ENCODE measurements at regions not wholly inside any gene's neighbourhood (a gene's known extent, or its start where the extent isn't known, plus 50 kb on each side); places are given as distances from the start of the nearest gene placed in this dataset.

DNA sequence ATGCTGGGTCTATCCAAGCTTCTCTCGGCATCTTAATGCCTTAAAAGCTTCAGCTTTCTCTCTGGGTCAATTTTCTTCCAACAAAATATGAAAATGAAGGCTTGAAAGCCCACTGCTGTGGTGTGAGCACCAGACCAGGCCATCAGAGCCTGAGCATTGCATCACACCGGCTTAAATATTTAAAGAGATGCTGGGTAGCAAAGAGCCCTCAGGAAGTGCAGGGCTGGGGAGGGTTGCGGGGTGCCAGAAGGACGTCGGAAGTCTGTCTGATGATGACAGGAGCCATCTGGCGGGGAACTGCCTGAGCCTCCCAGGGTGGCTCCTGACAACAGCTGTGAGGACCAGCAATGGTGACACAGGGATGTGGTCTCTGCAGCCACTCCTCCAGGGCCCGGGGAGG is 185.5 kb downstream of the OLFM1 start:
- H3K36me3 ChIP-seq (ENCODE audit: control insufficient read depth, insufficient read depth, low read length) = no peaks in the 10 kb centered on the region
- H3K27me3 ChIP-seq (ENCODE audit: control insufficient read depth, insufficient read depth, low read length) = no peaks in the 10 kb centered on the region
- TF ChIP-seq, protein P1, sequence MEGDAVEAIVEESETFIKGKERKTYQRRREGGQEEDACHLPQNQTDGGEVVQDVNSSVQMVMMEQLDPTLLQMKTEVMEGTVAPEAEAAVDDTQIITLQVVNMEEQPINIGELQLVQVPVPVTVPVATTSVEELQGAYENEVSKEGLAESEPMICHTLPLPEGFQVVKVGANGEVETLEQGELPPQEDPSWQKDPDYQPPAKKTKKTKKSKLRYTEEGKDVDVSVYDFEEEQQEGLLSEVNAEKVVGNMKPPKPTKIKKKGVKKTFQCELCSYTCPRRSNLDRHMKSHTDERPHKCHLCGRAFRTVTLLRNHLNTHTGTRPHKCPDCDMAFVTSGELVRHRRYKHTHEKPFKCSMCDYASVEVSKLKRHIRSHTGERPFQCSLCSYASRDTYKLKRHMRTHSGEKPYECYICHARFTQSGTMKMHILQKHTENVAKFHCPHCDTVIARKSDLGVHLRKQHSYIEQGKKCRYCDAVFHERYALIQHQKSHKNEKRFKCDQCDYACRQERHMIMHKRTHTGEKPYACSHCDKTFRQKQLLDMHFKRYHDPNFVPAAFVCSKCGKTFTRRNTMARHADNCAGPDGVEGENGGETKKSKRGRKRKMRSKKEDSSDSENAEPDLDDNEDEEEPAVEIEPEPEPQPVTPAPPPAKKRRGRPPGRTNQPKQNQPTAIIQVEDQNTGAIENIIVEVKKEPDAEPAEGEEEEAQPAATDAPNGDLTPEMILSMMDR (conservative IDR thresholded peaks at IDR 0.05 in 1 of 2, IDR thresholded peaks at IDR 0.05 in 1 of 2; ENCODE audit: low read depth in 1 of 2, low read length in 2 of 2) = no peak
- TF ChIP-seq EZH2 (IDR thresholded peaks at IDR 0.05; ENCODE audit: low read length, missing control alignments) = no peak
- H3K9ac ChIP-seq (ENCODE audit: insufficient read depth, low read length) = no peak overlapping the region
- H4K20me1 ChIP-seq (ENCODE audit: control insufficient read depth, extremely low read depth, insufficient read depth, low read length) = no peaks in the 10 kb centered on the region
- no peaks in the 10 kb centered on the region for H3K4me1 ChIP-seq (ENCODE audit: control insufficient read depth, extremely low read depth, insufficient read depth, low read length)
- no peak overlapping the region for H3K27ac ChIP-seq (ENCODE audit: insufficient read depth, low read length)
- H3K79me2 ChIP-seq (ENCODE audit: control insufficient read depth, insufficient read depth, low read length) = no peaks in the 10 kb centered on the region
- no peak for DNase-seq (ENCODE audit: low read depth in 2 of 2)
- H3K4me3 ChIP-seq (replicated peaks in 1 of 4; ENCODE audit: control extremely low read depth in 1 of 4, insufficient read depth in 1 of 4, low read depth in 3 of 4, low read length in 4 of 4) = no peak overlapping the region
- H2AFZ ChIP-seq (ENCODE audit: low read length) = no peak overlapping the region
- H3K4me2 ChIP-seq (ENCODE audit: extremely low read depth, insufficient read depth, low read length) = no peak overlapping the region
- H3K9me3 ChIP-seq (ENCODE audit: control insufficient read depth, insufficient read depth, low read depth, low read length) = peaks cover 2% of the 10 kb centered on the region

GRCh38 chr9:135275163-135275562 is 187.7 kb downstream of the OLFM1 start:
- H3K9me3 ChIP-seq (ENCODE audit: control insufficient read depth, insufficient read depth, low read depth, low read length) = no peaks in the 10 kb centered on the region
- TF ChIP-seq, protein P1 (conservative IDR thresholded peaks at IDR 0.05 in 1 of 2, IDR thresholded peaks at IDR 0.05 in 1 of 2; ENCODE audit: low read depth in 1 of 2, low read length in 2 of 2) = no peak
- no peak for TF ChIP-seq EZH2 (IDR thresholded peaks at IDR 0.05; ENCODE audit: low read length, missing control alignments)
- H2AFZ ChIP-seq (ENCODE audit: low read length) = no peak overlapping the region
- no peaks in the 10 kb centered on the region for H3K79me2 ChIP-seq (ENCODE audit: control insufficient read depth, insufficient read depth, low read length)
- DNase-seq (ENCODE audit: low read depth in 2 of 2) = no peak
- no peaks in the 10 kb centered on the region for H3K27me3 ChIP-seq (ENCODE audit: control insufficient read depth, insufficient read depth, low read length)
- no peak overlapping the region for H3K4me2 ChIP-seq (ENCODE audit: extremely low read depth, insufficient read depth, low read length)
- H3K27ac ChIP-seq (ENCODE audit: insufficient read depth, low read length) = no peak overlapping the region
- no peaks in the 10 kb centered on the region for H3K4me1 ChIP-seq (ENCODE audit: control insufficient read depth, extremely low read depth, insufficient read depth, low read length)
- H3K4me3 ChIP-seq (replicated peaks in 1 of 4; ENCODE audit: control extremely low read depth in 1 of 4, insufficient read depth in 1 of 4, low read depth in 3 of 4, low read length in 4 of 4) = no peak overlapping the region
- H3K36me3 ChIP-seq (ENCODE audit: control insufficient read depth, insufficient read depth, low read length) = no peaks in the 10 kb centered on the region
- no peaks in the 10 kb centered on the region for H4K20me1 ChIP-seq (ENCODE audit: control insufficient read depth, extremely low read depth, insufficient read depth, low read length)
- no peak overlapping the region for H3K9ac ChIP-seq (ENCODE audit: insufficient read depth, low read length)

- Histone ChIP-seq H3K9me3 (ENCODE audit: control insufficient read depth, insufficient read depth, low read depth, low read length) (no peaks in the 10 kb centered on the region), H3K9ac (ENCODE audit: insufficient read depth, low read length) (no peak overlapping the region), H4K20me1 (ENCODE audit: control insufficient read depth, extremely low read depth, insufficient read depth, low read length) (no peaks in the 10 kb centered on the region), H2AFZ (ENCODE audit: low read length) (no peak overlapping the region), H3K79me2 (ENCODE audit: control insufficient read depth, insufficient read depth, low read length) (no peaks in the 10 kb centered on the region), H3K27ac (ENCODE audit: insufficient read depth, low read length) (no peak overlapping the region), H3K36me3 (ENCODE audit: control insufficient read depth, insufficient read depth, low read length) (no peaks in the 10 kb centered on the region), H3K4me3 (replicated peaks in 1 of 4; ENCODE audit: control extremely low read depth in 1 of 4, insufficient read depth in 1 of 4, low read depth in 3 of 4, low read length in 4 of 4) (no peak overlapping the region), H3K4me2 (ENCODE audit: extremely low read depth, insufficient read depth, low read length) (no peak overlapping the region), H3K27me3 (ENCODE audit: control insufficient read depth, insufficient read depth, low read length) (no peaks in the 10 kb centered on the region), H3K4me1 (ENCODE audit: control insufficient read depth, extremely low read depth, insufficient read depth, low read length) (no peaks in the 10 kb centered on the region)
- TF ChIP-seq EZH2 (IDR thresholded peaks at IDR 0.05; ENCODE audit: low read length, missing control alignments) = no peak
- TF ChIP-seq, protein P1 (conservative IDR thresholded peaks at IDR 0.05 in 1 of 2, IDR thresholded peaks at IDR 0.05 in 1 of 2; ENCODE audit: low read depth in 1 of 2, low read length in 2 of 2) = no peak
- DNase-seq (ENCODE audit: low read depth in 2 of 2) = no peak
These were observed 188.3 kb downstream of the OLFM1 start for GRCh38 chr9:135275571-135276289.
